HG02981 (cell line): ENCODE measurements at regions not wholly inside any gene's neighbourhood (a gene's known extent, or its start where the extent isn't known, plus 50 kb on each side); places are given as distances from the start of the nearest gene placed in this dataset.
"Not testable (repeated sequence)": the region's sequence is repeated elsewhere in the genome, so short reads cannot be mapped to it uniquely, and the experiment has no call there.

Experiments
- ATAC-seq: cut with Tn5 transposase; IDR thresholded peaks from one replicate; pipeline ENCODE4 v1.9.1; 2021; ENCODE audit warnings: mild to moderate bottlenecking, moderate library complexity; ENCODE audit not compliant: unreplicated experiment

DNA sequence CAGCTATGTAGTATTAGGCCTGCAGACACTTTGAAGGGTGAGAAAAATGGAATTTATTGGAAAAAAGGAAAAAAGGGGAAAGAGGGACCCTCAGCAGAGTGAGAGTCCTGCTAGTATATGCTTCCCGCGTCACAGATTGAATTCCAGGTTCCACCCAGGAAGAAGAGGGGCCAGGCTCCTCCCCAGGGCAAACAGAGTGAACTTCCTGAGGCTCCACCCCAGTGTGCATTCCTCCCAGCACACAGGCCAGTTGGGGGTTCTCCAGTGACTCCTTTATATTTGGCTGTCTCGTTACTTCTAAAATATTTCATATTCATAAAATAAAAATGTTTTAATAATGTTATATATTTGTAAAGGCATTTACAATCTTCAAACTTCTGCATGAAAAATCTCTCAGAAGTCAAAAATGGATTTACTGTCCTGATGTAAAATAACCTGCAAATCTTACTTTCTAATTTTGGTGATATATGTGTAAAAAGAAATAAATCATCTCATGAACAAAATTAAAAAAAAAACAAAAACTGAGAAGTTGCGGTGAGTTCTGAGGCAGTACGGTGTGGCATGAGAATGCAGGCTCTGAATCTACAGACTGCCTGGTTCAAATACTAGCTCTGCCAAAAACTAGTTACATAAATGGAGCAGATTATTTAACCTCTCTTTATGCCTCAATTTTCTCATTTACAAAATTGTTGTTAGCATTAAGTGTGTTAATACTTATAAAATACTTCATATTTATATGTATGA lies 175.8 kb upstream of the P2RY1 start:
- ATAC-seq = no peak

DNA sequence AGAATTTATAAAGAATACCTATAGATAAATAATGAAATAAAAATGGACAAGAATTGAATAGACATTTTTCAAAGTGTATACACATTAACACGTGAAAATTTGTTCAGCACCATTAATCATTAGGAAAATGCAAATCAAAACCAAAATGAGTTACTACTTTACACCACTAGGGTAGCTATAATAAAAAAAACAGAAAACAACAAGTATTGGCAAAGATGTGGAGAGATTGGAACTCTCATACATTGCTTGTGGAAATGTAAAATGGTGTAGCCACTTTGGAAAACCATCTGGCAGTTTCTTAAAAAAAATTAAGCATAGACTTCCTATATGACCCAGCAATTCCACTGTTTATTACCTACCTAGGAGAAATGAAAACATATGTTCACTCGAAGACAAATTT lies 172.8 kb upstream of the P2RY1 start:
- no peak for ATAC-seq

DNA sequence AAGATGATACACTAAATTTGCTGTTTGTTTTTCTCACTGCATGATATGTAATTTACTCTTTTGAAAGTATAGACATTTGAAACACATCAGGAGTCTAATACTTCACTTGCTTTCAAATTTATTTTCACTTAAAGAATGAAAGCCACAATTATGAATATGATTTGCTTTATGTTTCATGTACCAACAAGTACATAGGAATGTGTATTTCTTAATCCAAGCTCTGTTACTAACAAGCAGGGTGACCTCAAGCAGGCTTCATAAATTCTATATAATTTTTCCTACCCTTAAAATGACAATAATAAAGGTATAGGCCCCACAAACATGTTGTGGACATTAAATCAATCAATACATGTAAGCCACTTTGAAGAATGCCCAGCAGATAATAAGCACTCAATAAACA lies 170.2 kb upstream of the P2RY1 start:
- no peak for ATAC-seq

DNA sequence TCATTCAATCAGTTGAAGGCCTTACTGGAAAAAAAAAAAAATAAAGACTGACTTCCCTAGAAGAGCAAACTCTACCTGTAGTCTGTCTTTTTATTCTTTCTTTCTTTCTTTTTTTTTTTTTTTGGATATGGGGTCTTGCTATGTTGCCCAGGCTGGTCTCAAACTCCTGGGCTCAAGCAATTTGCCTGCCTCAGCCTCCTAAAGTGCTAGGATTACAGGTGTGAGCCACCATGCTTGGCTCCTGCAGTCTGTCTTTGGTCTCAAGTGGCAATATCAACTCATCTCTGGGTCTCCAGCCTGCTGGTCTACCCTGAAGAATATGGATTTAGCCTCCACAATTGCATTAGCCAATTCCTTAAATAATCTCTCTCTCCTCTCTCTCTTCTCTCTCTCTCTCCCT lies 167.7 kb upstream of the P2RY1 start:
- no peak for ATAC-seq

DNA sequence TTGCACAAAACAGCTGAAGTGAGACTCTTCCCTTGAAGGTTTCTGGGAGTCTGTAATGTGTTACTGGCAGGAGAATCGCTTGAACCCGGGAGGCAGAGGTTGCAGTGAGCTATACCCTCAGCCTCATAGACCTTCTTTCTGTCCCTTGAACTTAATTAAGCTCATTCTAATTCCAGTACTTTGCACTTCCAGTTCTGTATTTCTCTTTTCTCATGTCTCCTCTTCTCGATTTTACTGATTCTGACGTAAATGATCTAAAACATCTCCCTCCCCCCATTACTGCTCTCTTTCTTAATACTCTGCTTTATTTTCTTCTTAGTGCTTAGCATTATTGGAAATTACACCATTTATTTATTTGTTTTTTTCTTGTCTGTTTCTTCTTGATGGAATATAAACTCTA lies 165.4 kb upstream of the P2RY1 start:
- ATAC-seq = no peak

DNA sequence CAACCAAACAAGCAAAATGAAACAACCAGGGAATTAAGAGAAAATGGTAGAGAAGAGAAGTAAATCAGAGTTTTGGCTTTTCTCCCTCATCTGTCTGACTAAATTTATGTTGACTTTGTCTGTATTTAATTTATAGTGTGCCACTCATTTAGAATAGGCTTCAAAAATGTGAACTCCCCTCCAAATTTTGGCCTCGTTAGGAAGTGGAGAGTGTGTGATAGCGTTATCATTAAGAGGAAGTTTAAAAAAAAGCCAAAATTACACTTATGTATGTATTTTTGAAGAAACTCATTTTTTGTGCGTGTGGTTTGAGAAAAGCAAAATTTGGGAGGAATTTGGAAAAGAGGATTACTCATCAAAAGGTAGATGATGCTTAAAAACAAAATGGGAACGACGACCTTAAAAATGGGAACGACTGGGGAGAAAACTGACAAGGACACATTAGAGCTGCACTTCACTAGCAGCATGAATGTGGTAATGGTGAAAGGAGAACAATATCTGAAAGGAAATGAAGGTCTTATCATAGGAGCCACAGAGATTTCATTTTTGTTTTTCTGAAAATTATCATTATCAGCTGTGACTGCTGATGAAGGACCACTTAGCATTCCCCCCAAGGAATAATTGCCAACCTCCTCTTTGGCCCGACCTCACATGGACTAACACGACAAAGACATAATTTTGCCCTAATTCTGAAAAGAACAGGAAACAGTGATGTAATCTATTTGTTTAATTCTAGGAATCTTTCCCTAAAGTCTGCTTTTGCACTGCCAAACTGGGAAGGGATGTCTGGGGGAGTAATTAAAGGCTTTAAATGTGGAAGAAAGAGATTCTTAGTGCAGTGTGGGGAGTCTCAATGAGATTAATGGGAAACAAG lies 163.2 kb upstream of the P2RY1 start:
- no peak for ATAC-seq

- no peak for ATAC-seq
Measured at GRCh38 chr3:152672320-152672649, 162.6 kb upstream of the P2RY1 start.

DNA sequence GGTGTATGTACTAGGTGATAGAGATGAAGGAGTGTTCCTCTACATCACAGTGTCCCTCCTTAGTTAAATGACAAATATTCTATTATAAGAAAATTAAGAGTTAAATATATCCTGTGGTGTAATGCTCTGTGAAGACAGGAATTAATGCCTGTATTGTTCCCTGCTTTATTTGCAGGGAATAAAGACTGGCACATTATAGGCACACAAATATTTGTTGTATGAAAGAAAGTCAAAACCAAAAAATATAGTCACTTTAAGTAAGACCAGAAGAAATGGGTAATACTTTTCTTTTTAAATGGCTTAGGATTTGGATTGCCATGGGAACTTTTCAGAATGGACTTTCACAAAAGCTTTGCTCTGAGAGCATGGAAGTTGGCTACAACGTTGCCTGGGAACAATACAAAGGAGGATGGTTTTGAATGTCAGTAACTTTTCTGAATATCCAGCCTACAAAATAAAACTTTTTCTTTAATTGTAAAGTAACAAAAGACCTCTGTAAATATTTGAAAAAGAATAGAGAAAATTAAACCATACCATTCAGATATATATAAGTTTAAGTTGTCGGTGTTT lies 158.0 kb upstream of the P2RY1 start:
- ATAC-seq = no peak

DNA sequence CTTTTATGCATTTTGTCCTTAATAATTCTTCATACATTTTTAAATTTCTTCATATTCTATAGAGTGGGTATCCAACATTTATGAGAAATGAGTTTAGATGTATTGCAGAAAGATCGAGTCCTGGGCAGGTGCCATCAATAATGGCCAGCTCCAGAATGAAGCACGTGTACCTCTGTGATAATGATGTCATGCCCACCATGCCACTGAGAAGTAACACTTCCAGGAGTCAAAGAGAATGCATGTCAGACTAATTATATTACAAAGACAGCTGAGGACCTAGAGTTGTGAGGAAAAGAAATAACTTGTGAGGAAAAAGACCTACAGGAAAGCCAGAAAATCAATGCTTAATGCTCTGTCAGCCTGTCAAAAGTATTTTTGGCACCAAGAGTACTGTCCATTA lies 157.4 kb upstream of the P2RY1 start:
- ATAC-seq = no peak

GRCh38 chr3:152682477-152682876 lies 152.5 kb upstream of the P2RY1 start:
- no peak for ATAC-seq

- no peak for ATAC-seq
Measured at GRCh38 chr3:152683521-152683999, 151.4 kb upstream of the P2RY1 start.

- no peak for ATAC-seq
Measured at GRCh38 chr3:152684279-152684678, 150.7 kb upstream of the P2RY1 start.

GRCh38 chr3:152688313-152688712 lies 146.6 kb upstream of the P2RY1 start:
- ATAC-seq = no peak

GRCh38 chr3:152692326-152692725 lies 142.6 kb upstream of the P2RY1 start:
- ATAC-seq = not testable (repeated sequence)

DNA sequence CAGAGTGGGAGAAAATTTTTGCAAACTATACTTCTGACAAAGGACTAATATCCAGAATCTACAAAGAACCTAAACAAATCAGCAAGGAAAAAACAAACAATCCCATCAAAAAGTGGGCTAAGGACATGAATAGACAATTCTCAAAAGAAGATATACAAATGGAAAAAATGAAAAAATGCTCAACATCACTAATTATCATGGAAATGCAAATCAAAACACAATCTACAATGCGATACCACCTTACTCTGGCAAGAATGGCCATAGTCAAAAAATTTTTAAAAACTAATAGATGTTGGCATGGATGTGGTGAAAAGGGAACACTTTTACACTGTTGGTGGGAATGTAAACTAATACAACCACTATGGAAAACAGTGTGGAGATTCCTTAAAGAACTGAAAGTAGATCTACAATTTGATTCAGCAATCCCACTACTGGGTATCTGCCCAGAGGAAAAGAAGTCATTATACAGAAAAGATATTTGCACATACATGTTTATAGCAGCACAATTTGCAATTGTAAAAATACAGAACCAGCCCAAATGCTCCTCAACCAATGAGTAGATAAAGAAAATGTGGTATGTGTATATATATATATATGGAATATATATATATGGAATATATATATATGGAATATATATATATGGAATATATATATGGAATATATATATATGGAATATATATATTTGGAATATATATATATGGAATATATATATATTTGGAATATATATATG lies 141.2 kb upstream of the P2RY1 start:
- not testable (repeated sequence) for ATAC-seq

- ATAC-seq = no peak
Measured at GRCh38 chr3:152695840-152696239, 139.1 kb upstream of the P2RY1 start.

GRCh38 chr3:152696962-152697361 lies 138.0 kb upstream of the P2RY1 start:
- ATAC-seq = no peak

- no peak for ATAC-seq
Measured at GRCh38 chr3:152703245-152703890, 131.6 kb upstream of the P2RY1 start.

DNA sequence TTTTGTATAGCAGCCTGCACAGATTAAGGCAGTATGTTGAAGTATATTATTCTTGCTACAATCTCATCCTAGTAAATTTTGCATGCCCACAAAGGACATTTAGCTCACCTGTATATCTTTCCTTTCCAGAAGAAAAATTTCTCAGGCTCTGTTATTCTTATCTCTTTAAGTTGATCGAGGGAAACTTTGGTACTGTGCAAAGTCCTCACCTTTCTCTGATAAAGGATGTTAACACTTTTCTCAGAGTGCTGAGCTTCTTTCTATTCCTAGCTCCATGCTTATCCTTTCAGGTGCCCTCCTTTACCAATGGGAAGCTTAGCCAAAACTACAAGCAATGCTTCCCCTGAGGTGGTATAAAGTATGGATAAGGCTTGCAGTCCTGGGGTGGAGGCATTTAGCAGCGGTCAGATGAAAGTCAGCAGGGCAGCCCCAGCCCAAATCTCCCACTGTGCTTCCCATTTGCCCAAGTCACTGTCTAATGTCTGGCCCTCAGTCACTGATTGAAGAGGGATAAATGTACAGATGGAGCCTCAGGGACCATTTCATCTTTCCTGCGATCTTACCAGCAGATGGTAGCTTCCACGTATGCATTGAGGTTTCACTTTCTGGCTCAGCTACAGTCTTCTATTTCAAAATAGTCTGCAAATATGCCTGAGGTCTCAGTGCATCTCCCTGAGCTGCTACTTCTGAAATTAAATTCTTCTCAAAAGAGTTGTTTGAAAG lies 127.8 kb upstream of the P2RY1 start:
- ATAC-seq = no peak

DNA sequence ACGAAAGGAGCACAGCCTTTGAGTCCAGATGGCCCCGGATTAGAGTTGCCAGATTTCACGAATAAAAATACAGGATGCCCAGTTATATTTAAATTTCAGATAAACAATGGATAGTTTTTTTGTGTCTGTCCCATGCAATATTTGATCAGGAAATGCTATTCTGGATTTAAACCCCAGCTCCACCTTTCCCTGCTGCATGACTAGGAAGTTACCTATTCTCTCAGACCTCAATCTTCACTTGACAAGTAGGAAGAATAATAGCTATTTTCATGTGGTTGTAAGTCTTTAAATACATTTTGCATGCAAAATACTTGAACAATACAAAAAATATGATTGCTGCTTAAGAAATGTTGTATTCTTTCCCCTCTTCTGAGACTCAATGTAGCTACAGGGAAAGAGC lies 125.3 kb upstream of the P2RY1 start:
- ATAC-seq = no peak
